Esophagus squamous epithelium (tissue), 5 donors: ENCODE measurements at regions not wholly inside any gene's neighbourhood (a gene's known extent, or its start where the extent isn't known, plus 50 kb on each side); places are given as distances from the start of the nearest gene placed in this dataset.

Source experiments
- DNase-seq: peaks from one replicate; lab custom pipeline; 2025; lab: John Stamatoyannopoulos, UW
- H3K27ac ChIP-seq, 4 donors: fragments of 200-600 bp; sonication (generic); one replicate each; pipeline ENCODE4 v1.5.1; 2016 to 2019; ENCODE audit warnings: mild to moderate bottlenecking in 1 of 4
- H3K27me3 ChIP-seq, 4 donors: fragments of 200-600 bp; sonication (generic); 1 replicate in 3 of 4; 2 replicates in 1 of 4; pipeline versions ENCODE4 v1.5.1 to v1.6.0; 2017 to 2021; ENCODE audit warnings: antibody characterized with exemption in 1 of 4
- H3K36me3 ChIP-seq, 3 donors: fragments of 200-600 bp; sonication (generic); one replicate each; pipeline ENCODE4 v1.5.1; 2016 to 2019
- H3K4me1 ChIP-seq, 3 donors: fragments of 200-600 bp; sonication (generic); one replicate each; pipeline ENCODE4 v1.5.1; 2017 to 2019
- H3K4me3 ChIP-seq, 4 donors: fragments of 200-600 bp; sonication (generic); 1 replicate in 3 of 4; 2 replicates in 1 of 4; pipeline ENCODE4 v1.5.1; 2016 to 2019; ENCODE audit warnings: mild to moderate bottlenecking in 2 of 4, moderate library complexity in 1 of 4
- H3K9me3 ChIP-seq, 3 donors: fragments of 200-600 bp; sonication (generic); one replicate each; pipeline ENCODE4 v1.5.1; 2016 to 2019
- CTCF ChIP-seq, 6 experiments: fragments of 450-650 bp in 4 of 6; fragments of 200-600 bp in 2 of 6; sonication (generic) in 2 of 6; IDR thresholded peaks; one replicate each; pipeline ENCODE4 v1.5.1; 2016 to 2019; ENCODE audit warnings: antibody characterized with exemption in 6 of 6, mild to moderate bottlenecking in 4 of 6, moderate library complexity in 4 of 6
- POLR2A ChIP-seq, 4 donors: fragments of 450-650 bp; IDR thresholded peaks; one replicate each; pipeline ENCODE4 v1.6.1; 2017; ENCODE audit warnings: antibody characterized with exemption in 4 of 4, mild to moderate bottlenecking in 4 of 4, moderate library complexity in 3 of 4
- WGBS, 2 donors: methylation state at CpG; one replicate each; pipeline ENCODE4 v1.1.5; 2018; 5-methylcytosine and 5-hydroxymethylcytosine counted together
- intact Hi-C: fragments of 100-400 bp; cut with DNase I; formaldehyde crosslinking; loops from one replicate; pipeline ENCODE4 v1.15.0; 2022
- donor health status: DM: yes; HTN: yes; CAD: no.

GRCh38 chr11:129324533-129325175 is 51.0 kb upstream of the BARX2 start:
- H3K4me3 ChIP-seq = peak overlapping the region in 1 of 4 donors; percentile 5
- DNase-seq = no peak
- intact Hi-C loops = no loop called here
- no peaks in the 10 kb centered on the region for H3K27me3 ChIP-seq
- H3K4me1 ChIP-seq = peaks cover 6 to 41% (median 14%) of the 10 kb centered on the region in 3 donors
- peak overlapping the region in 3 of 4 donors; percentile 25 to 63 (median 47) for H3K27ac ChIP-seq
- TF ChIP-seq CTCF (IDR thresholded peaks at IDR 0.05) (no peak), POLR2A (IDR thresholded peaks at IDR 0.05) (no peak)
- no peaks in the 10 kb centered on the region for H3K9me3 ChIP-seq
- H3K36me3 ChIP-seq = no peaks in the 10 kb centered on the region
- 44 to 51% methylated on average over 6 to 7 of the region's 10 CpGs for WGBS, 2 donors

- Histone ChIP-seq H3K4me1 (peaks cover 6 to 44% (median 15%) of the 10 kb centered on the region in 3 donors), H3K4me3 (peak overlapping the region in 1 of 4 donors; percentile 5), H3K27me3 (no peaks in the 10 kb centered on the region), H3K27ac (peak overlapping the region in 3 of 4 donors; percentile 25 to 63 (median 47)), H3K9me3 (no peaks in the 10 kb centered on the region), H3K36me3 (no peaks in the 10 kb centered on the region)
- no peak for DNase-seq
- WGBS, 2 donors = 53 to 58% methylated on average over 10 to 12 of the region's 12 CpGs
- no peak for TF ChIP-seq POLR2A (IDR thresholded peaks at IDR 0.05)
- no peak for TF ChIP-seq CTCF (IDR thresholded peaks at IDR 0.05)
- intact Hi-C loops = no loop called here
Observed at GRCh38 chr11:129323896-129324502, 51.6 kb upstream of the BARX2 start.

- Histone ChIP-seq H3K4me3 (no peak overlapping the region), H3K4me1 (peaks cover 6 to 52% (median 20%) of the 10 kb centered on the region in 3 donors), H3K36me3 (no peaks in the 10 kb centered on the region), H3K27me3 (no peaks in the 10 kb centered on the region), H3K9me3 (no peaks in the 10 kb centered on the region), H3K27ac (no peak overlapping the region)
- no peak for DNase-seq
- TF ChIP-seq CTCF (IDR thresholded peaks at IDR 0.05) (no peak), POLR2A (IDR thresholded peaks at IDR 0.05) (no peak)
- intact Hi-C loops = no loop called here
- WGBS, 2 donors = 74 to 91% methylated on average over 7 to 8 of the region's 8 CpGs
Observed at GRCh38 chr11:129322941-129323340, 52.7 kb upstream of the BARX2 start.

- H3K4me1 ChIP-seq = peaks cover 19 to 70% (median 29%) of the 10 kb centered on the region in 3 donors
- TF ChIP-seq CTCF (IDR thresholded peaks at IDR 0.05) (no peak), POLR2A (IDR thresholded peaks at IDR 0.05) (no peak)
- H3K4me3 ChIP-seq = no peak overlapping the region
- WGBS, 2 donors = 70 to 87% methylated on average over 2 of the region's 2 CpGs
- no peaks in the 10 kb centered on the region for H3K36me3 ChIP-seq
- no peaks in the 10 kb centered on the region for H3K27me3 ChIP-seq
- intact Hi-C loops = no loop called here
- H3K27ac ChIP-seq = no peak overlapping the region
- DNase-seq = no peak
- H3K9me3 ChIP-seq = no peaks in the 10 kb centered on the region
Observed at GRCh38 chr11:129321076-129321475, 54.6 kb upstream of the BARX2 start.

- no peak overlapping the region for H3K27ac ChIP-seq
- intact Hi-C loops = no loop called here
- TF ChIP-seq POLR2A (IDR thresholded peaks at IDR 0.05) = no peak
- no peak for TF ChIP-seq CTCF (IDR thresholded peaks at IDR 0.05)
Observed at GRCh38 chr11:129320494-129320893, 55.2 kb upstream of the BARX2 start.

More at GRCh38 chr11:129320494-129320893, 55.2 kb upstream of the BARX2 start:
- no peaks in the 10 kb centered on the region for H3K27me3 ChIP-seq
- H3K4me1 ChIP-seq = peaks cover 20 to 76% (median 30%) of the 10 kb centered on the region in 3 donors
- no peak for DNase-seq
- H3K4me3 ChIP-seq = no peak overlapping the region
- no peaks in the 10 kb centered on the region for H3K36me3 ChIP-seq
- no peaks in the 10 kb centered on the region for H3K9me3 ChIP-seq
- WGBS, 2 donors = 52 to 61% methylated on average over 6 of the region's 6 CpGs
